Putamen (tissue), 1 donor: ENCODE measurements at regions not wholly inside any gene's neighbourhood (a gene's known extent, or its start where the extent isn't known, plus 50 kb on each side); places are given as distances from the start of the nearest gene placed in this dataset.

Source experiments
- DNase-seq: peaks from one replicate; pipeline ENCODE4 v3.0.0-alpha.2; 2016; ENCODE audit warnings: low spot score

DNA sequence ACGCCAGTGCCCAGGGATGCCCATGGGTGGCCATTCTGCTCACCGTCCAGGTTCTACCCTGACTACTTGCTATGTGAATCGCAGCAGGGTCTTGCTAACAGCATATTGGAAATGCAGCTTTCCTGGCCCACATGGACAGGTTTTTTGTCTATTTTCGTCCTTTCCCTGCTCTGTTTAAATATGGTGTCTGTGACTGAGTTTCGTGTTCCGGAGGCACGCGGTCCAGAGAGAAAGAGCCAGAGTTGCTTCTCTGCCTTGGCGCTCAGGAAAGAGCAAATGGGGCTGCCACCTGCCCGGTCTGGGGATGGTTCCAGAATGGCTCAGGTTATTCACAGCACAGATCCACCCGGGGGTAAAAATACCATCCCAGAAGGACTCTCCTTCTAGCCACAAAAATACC, 456.2 kb downstream of the BCL11A start:
- DNase-seq: no peak

DNA sequence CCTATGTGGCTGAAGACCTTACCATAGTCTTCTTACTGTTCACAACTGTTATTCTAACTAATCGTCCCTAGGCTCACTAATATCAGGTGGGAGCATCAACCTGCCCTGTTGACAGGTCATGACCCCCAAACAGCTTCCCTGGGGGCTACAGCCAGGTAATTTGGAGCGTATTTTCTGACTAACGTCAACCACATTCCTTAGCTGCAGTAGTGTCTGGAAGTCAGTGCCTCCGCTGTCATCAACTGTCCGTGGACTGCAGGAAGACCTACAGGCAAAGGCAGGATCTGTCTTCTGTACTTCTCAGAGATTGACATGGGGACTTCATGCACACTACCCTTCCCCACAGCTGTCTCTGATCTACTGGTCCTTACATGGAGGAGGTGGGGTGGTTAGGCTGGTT, 456.9 kb downstream of the BCL11A start:
- DNase-seq: no peak

DNA sequence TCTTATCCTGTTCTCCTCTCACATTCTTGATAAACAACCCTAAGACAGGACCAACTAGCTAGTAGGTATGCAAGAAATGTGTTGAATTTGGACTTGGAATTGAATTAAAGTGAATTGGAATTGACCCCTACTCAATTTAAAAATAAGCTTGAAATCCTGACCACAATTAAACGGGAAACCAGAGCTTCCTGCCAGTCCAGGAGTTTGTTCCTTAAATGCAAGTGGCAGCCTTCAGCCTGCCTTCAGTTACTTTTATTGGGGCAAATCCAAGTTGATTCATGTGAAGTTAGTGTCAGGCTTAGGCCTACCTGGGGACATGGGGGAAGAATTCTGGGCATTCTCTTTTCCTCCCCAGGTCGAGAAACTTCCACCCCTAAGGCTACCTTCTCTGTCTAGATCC, 457.6 kb downstream of the BCL11A start:
- no peak for DNase-seq

DNA sequence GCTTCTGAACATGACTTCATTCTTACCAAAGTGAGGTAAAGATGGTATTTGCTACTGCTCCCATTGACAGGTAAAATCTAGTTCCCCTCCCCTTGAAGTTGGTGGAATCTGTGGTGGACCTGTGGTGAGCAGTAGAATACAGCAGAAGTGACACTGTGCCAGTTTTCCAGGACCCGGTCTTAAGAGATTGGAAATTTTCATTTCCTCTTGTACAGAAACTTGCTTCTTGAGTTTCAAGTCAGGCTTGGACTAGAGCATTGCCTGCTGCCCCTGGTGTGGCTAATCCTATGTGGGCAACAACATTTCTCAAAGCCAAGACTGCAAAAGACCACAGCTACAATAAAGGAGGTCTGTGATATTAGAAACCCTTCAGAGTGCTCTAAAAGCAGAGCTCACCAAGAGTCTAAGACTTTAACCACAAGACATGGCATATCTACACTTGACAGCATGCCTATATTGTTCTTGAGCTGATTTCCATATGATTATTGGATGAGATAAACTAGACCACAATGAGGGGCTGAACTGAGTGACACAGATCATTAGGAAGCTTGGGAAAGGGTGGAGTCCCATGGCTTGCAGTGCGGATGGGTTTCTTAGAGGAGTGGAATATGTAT, 458.1 kb downstream of the BCL11A start:
- DNase-seq: no peak

DNA sequence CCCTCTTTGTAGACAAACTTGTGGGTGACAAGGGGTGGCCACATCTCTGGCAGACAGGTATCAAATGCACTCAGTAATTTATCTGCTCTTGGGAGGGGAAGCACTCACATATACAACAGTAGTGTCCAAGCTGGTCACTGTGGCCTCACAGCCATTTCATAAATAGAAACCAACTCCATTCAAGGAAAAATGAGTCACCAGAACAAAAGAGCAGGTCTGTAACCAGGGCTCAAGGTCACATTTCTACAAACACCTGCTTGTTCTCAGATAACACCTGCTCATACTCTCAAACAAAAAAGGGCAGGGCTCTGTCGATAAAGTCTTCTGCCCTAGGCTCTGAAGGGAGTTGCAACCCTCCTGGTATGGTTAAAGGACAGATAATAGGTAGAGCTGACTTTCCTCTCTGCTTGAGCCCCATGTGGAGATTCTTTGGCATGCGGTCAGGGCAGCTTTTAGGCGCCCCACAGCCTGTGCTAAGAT, 459.0 kb downstream of the BCL11A start:
- DNase-seq: no peak

DNA sequence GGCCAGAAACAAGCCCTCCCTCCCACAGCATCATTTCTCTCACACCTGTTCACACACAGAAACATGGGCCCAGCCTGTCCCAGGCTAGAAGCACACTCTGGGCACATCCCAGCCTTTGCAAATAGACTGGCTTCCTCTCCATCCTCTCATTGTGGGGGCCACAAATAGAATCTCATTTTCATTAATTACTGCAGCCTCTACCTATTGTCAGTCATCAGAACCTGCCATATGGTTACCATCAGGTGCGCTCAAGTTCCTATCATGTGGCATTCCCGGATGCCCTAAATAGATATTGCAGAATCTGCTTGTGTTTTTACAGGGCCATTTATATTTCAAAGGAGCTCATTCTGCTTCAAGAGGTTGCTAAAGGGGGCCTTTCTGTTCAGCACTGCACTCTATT, 460.7 kb downstream of the BCL11A start:
- DNase-seq: no peak

DNA sequence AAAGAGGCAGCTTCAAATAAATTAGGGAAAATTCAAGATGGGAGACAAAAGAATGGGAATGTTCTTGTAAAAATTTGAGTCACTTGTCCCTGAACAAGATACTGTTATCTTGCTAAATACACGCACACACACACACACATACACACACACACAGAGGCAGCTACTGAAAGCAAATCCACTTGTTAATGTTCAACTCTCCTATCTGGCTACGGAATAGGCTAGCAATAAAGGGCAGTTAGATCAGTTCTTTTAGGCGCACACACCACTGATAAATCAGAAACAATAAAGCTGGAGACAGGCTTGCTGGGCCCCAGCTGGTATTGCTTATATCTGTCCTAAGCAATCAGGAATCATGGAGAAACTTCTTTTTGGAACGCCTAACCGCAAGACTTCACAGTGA, 461.6 kb downstream of the BCL11A start:
- DNase-seq: no peak

DNA sequence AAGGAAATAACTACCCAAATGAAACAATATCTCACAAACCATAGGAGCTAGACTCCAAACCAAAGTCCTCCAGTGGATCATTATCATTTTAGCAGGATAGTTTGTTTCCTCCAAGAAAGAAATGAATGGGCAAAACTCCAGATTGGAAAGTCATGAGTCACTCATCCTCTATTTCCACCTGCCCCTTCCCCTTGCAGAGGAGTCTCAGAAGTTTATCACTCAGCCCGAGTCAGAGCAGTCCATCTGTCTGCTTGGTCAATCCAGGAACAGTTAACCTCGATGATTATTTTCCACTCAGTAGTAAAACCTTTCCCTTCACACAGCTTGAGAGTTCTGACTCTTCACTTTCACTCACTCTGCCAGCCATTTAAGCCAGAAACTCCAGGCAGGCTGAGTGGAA, 462.2 kb downstream of the BCL11A start:
- no peak for DNase-seq

DNA sequence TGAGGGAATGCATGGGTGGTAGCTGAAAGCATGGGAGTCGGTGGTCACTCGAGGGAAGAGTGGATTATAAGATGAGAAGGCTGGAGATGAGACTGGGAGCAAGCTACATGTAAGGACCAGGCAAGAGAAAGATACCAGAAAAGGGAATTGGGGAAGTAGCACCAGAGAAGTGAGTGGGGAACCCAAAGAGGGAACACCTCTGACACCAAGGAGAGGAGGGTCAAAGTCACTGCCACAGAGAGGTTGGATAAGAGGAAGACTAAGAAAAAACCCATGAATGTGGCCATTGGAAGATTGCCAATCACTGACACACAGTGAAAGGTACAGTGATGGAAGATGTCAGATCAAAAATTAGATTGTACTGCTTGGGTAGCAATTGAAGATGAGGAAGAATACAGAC, 473.9 kb downstream of the BCL11A start:
- DNase-seq: no peak

DNA sequence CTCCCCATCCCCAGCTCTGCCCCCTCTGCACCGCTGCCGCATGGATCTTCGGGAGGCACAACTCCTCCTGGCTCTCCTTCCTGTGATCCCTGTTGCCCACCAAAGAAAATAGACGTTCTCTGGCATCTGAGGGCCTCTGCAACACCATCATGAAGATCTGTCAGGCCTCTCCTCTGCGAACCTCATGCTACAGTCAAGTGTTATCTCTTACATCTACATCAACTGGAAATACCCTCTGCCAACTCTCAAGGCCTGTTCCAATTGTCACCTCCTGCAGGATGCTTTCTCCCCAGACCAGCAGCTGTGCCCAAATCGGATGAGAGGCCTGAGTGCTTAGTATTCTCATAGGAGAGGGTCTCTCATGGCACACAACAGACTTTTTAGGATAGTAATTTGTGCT, 478.4 kb downstream of the BCL11A start:
- no peak for DNase-seq

DNA sequence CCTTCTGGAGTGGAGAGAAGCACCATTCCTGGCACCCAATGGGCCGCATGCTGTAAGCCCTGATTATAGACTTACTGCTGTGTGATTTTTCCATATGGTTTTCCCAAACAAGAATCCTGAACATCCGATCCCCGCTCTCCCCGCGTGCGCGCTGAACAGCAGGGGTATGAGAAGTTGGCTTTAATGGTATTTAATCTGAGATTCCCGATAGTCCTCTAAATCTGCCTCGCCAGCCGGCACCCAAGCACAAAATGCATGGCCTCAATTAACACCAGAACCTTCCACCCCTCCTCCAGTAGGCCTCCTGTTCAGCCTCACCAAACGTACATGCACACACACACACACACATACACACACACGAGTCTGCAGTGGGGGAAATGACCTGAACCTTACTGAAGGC, 480.3 kb downstream of the BCL11A start:
- no peak for DNase-seq

DNA sequence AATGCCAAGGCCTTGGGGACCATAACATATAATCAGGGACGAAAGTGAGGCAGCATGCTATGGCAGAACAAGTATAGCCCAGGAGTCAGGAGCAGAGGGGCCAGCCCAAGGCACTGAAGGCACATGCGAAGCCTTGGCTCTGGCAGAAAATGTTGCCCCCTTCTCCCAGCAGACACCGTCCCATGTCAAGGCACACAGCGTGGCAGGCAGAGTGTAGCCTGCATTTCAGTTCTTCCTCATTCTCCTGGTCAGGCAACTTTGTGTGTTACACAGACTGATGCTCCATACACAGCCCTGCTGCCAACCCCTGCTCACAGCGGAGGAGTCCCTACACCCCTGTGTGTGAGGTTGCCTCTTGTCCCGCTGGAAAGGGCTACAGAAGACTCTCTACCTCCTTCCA, 480.8 kb downstream of the BCL11A start:
- DNase-seq: no peak

DNA sequence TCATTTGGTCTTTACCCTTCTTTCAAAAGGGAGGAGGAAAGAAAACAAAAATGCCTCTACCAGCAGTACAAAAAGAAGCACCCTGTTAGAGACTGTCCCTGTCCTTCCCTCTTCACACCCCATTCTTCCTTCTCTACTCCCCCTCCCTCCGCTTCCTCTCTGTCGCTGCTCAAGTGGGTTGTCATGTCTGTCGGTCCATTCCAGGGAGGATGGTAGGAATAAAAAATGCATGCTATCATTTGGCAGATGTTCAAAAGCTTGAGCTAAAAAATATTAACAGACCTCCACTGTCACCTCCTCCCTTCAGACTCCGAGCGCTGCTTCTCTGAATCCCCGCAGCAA, 482.0 kb downstream of the BCL11A start:
- no peak for DNase-seq

DNA sequence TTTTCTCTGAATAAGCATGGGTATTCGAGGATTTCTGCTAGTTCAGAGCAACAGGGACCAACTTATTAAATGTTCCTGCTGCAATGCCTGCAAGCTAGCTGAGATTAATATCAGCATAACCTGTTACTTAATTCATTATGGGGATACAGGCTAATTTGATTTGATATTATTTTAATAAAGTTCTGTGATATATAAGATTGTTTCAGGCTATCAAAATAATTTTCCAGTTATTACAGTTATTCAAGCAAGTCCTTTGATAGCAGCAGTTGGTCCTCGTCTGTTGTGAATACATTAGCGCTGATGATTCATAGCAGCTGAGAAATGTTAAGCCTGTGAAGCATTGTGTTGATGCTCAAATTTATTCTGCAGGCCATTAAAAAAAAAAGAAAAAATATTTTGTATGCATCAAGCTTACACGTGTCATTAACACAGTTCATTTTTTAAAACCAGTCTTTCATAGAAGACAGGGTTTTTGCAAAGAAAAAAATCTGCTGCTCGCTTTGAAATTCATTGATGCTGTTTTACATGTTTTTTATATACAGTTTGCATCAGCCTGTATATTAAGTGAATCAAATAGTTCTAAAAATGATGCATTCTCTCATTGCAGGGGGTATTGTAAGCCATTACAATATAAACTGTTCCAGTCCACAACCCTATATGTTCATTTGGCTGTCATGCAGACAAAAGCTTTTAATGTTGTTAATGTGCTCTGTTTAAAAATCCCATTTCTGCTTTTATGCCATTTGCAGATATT, 482.5 kb downstream of the BCL11A start:
- DNase-seq: no peak

DNA sequence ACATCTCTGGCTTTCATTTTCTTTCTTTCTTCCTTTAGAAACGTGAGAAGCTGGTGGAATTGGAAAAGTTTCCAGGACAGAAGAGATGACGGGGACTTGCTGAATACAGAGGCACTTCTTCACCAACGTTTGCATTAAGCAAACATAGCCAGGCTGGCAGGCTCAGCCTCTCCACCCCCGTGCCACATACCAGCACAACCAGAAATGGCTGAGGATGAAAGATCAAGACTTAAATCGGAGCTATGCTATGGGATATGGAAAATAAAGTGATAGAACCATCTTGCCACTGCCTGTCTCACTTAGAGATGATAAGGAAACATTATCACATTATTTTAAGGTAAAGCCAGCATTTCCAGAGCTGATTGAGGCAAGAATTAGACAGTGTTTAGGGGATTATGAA, 483.3 kb downstream of the BCL11A start:
- no peak for DNase-seq

DNA sequence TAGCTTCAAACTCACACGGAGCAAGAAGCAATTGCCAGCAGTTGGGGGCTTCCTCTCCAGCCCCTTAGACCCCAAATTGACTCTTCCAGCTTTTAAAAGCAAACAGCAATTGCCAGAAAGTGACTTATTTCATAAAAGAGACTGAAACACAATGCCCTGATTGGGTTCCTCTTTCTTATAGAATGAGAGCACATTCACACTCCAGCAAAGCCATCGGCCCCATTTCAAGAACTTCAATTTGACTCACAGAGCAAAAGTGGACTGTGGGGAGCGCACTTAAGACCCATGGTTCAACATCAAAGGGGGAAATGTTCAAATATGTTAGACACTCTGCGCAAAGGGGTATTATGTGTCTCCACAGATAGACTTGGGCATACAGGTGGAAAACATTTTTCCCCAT, 484.7 kb downstream of the BCL11A start:
- DNase-seq: no peak

DNA sequence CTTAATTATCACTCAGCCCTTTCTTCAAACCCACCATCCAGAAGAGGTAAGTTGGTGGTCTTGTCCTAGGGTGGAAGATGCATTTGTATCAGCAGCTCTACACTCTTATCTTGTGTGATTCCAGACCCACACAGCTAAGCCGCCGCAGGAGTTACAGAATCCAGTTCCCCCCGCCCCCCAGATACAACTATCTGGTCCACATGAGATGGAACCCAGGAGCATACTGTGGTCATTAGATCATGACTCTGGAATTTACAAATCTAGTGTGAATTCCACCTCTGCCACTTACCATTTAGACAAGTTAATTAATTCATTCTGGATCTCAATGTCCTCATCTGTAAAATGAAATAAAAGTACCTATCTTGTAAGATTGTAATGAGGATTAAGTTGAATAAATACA, 486.4 kb downstream of the BCL11A start:
- no peak for DNase-seq

DNA sequence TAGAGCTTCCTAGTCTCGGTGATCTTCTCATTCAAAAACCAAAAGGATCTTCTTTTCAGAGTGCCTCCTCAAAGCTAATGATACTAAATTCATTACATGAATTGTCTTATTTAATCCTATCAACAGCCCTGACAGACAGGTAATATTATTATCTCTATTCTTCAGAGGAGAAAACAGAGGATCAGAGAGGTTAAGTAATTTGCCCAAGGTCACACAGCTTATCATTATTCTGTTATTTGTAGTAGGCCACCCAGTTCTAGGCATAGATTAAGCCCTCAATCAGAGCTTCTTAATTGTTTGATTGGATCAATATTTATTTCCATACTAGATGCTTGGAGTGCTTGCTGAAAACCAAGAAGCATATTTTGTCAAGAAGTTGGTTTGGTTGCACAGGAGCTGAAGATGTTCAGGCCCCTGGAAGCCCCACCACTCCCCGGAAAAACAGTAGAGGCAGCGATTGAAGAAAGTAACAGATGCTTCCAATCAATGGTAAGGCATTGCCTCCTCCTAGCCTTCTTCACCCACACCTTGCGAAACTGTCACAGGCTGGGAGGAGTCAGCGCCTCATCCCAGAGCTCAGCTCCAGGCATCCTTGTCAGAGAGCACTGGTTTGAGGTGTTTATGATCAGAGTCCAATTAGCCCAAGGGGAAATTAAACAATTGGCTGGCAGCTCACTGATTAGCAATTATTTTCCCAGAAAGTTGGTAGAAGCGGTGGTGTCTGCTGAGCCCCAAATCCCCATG, 487.2 kb downstream of the BCL11A start:
- DNase-seq: no peak

DNA sequence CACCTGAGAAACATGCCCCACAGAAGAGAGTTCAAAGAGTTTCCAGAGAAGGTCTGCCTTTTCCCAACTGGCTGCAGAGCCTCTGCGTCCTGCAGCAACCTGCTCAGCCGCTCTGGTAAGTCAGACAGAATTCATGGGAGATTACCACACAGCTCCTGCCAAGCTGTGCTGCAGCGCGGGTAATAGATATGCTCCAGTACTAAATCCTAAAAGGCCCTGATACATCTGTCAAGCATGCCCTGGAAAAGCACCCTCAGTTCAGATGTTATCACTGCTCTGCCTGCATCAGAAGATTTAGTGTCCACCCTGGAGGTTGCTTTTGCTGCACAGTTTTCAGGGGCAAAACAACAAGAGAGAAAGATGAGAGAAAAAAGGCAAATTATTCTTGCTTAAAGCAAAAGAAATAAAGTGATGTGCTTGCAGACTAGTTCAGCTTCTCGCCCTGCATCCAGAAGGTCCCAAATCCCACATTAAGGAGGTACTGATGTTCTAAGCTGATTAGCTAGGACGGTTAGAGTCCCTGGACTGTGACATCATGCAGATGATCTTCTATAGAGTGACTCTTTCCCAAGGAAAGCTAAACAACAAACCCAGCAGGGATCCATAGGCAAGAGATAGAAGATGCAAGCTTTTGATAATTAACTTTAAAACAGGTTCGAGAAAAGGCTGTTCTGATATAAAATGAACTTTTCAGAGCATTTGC, 488.6 kb downstream of the BCL11A start:
- no peak for DNase-seq

DNA sequence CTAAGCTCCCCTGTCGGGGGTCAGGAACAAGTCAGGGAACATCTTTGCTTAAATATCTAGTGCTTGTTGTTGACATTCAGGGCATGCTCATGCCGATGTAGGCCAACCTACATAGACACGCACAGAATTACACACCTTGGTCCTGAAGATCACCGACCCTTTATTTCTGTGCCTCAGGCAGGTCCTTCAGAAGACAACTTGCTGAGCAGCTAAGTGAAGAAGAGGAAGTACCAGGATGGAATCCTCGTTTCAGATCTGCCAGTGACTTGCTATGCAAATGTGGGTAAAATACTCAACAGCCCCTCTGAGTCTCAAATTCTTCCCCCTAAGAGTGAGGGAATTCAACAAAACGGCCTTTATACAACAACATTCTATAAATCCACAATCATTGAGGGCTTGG, 494.7 kb downstream of the BCL11A start:
- DNase-seq: no peak

DNA sequence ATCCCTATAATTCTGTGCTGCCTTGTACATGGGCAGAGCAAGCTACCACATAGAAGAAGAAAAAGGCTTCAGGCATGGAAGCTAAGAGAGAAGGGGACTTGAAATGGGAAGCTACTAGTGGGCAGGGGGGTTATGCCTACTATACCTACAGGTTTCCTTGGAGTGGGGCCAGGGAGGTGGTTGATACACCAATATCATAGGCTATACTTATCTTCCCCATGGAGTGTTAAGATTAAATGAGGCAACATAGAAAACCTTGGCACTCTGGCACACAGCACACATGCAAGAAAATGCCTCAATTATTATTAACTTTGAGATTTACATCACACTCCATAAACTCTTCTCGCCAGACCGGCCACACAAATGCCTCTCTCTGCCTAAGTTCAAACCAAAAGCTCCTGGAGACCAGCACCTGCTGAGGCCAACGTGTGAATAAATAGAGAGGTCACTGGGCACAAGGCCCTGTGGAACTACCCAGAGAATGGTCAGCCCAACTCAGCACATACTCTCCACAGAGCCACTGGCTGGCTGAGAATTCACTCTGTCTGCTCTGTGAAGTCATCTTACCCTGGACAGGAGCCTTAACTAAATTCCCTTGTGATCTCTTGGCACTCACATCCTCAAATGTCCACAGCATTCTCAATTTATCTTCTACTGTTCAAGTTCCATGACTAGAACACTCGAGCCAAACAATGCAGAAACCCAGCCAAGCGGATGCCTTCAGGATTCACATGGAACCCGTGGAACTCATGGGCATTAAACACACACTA, 498.7 kb downstream of the BCL11A start:
- no peak for DNase-seq

DNA sequence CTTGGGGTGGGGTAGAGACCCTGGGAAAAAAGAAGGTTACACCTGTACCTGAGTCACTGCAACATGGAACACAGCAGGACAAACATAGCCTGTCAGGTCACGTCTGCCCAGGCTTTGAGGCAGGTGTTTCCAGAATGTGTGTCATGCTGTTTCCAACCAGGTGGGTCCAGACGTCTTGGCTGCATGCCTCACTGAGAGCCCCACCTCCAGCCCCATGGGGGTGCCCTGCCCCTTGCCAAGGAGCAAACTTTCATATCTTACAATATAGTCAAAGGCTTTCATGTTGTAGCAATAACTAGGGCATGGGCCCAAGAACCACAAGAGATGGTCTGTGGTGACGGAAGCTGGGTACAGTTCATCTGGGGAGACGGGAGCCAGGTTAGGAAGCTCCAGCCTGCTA, 499.7 kb downstream of the BCL11A start:
- DNase-seq: no peak
